K562 (cell line): ENCODE measurements at regions not wholly inside any gene's neighbourhood (a gene's known extent, or its start where the extent isn't known, plus 50 kb on each side); places are given as distances from the start of the nearest gene placed in this dataset.

Source experiments
- CSDE1 ChIP-seq, 2 experiments: fragments of 450-650 bp; IDR thresholded peaks; 2 replicates each; pipeline ENCODE4 v1.6.1; 2016; ENCODE audit warnings: mild to moderate bottlenecking in 1 of 2
- CTBP1 ChIP-seq: fragments of 450-650 bp; IDR thresholded peaks from 2 replicates; pipeline ENCODE4 v1.6.1; 2016; ENCODE audit warnings: borderline replicate concordance
- NCOR1 ChIP-seq: fragments of 450-650 bp; IDR thresholded peaks from 2 replicates; pipeline ENCODE4 v1.6.1; 2016; ENCODE audit warnings: mild to moderate bottlenecking, moderate library complexity
- UBTF ChIP-seq, 2 experiments: IDR thresholded peaks; 2 replicates each; pipeline ENCODE4 v1.6.1; 2012; ENCODE audit warnings: improper control_type of control experiment in 2 of 2, low read depth in 2 of 2, low read length in 2 of 2, borderline replicate concordance in 1 of 2
- ZNF639 ChIP-seq, 2 experiments: fragments of 200-800 bp in 1 of 2; sonication (Bioruptor generic) in 1 of 2; sonication (generic) in 1 of 2; formaldehyde crosslinking in 1 of 2; IDR thresholded peaks in 1 of 2; conservative IDR thresholded peaks in 1 of 2; 2 replicates each; pipeline versions ENCODE4 v1.5.0 to v1.6.1; 2016 to 2020; ENCODE audit warnings: missing compliant biosample characterization in 1 of 2, missing genetic modification characterization in 1 of 2, missing genetic modification reagents in 1 of 2
- TF ChIP-seq, protein P1 (sequence below), 2 experiments: fragments of 450-650 bp; formaldehyde crosslinking in 1 of 2; IDR thresholded peaks; 2 replicates each; pipeline versions ENCODE4 v1.4.0 to v1.6.1; 2014 to 2020; ENCODE audit warnings: mild to moderate bottlenecking in 2 of 2, borderline replicate concordance in 1 of 2, low read depth in 1 of 2

DNA sequence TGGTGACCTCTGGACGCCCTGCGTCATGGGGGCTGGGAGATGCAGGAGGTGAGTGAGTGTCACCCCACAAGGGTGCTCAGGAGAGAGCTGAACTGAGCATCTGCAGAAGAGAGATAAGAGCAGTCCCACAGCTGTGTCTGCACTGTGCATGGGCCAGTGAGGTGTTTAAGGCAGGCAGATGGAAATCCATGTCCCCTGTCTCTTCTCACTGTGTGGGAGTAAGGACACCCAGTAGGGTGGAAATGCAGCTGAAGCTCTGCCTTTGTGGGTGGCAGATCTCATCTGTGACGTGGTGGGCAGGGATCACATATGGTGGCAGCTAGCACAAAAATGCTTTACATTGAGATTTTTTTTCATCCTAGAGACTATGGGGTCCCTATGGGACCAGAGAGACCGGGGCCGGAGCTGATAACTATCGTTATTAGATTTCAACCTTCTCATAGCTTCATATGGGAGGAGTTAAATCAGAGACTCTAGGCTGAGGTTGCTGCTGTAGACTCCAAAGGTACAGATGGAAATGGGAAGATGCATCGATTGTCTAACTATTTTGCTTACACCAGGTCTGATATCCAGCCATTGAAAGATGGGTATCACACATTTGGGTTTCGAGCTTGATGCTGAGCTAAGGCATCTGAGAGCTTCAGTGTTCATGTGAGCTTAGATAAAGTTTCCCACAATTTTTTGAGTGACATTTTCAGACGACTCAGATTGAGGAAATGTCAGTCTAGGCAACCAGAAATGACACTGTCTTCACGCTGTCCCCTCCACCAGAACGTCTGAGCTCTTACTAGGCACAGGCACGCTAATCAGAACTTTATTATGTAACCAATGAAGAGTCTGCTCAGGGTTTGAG, 65.3 kb upstream of the PSEN2 start (continued):
- peak in 1 of 2 experiments; percentile 92; a peak in 2 of 4 replicates for TF ChIP-seq ZNF639 (CRISPR knock-in tag; conservative IDR thresholded peaks at IDR 0.05 in 1 of 2, IDR thresholded peaks at IDR 0.05 in 1 of 2)
- TF ChIP-seq NCOR1, result peak; percentile 99
- no peak for TF ChIP-seq CSDE1 (IDR thresholded peaks at IDR 0.05)
- peak; percentile 100 for TF ChIP-seq CTBP1
- TF ChIP-seq, protein P1, sequence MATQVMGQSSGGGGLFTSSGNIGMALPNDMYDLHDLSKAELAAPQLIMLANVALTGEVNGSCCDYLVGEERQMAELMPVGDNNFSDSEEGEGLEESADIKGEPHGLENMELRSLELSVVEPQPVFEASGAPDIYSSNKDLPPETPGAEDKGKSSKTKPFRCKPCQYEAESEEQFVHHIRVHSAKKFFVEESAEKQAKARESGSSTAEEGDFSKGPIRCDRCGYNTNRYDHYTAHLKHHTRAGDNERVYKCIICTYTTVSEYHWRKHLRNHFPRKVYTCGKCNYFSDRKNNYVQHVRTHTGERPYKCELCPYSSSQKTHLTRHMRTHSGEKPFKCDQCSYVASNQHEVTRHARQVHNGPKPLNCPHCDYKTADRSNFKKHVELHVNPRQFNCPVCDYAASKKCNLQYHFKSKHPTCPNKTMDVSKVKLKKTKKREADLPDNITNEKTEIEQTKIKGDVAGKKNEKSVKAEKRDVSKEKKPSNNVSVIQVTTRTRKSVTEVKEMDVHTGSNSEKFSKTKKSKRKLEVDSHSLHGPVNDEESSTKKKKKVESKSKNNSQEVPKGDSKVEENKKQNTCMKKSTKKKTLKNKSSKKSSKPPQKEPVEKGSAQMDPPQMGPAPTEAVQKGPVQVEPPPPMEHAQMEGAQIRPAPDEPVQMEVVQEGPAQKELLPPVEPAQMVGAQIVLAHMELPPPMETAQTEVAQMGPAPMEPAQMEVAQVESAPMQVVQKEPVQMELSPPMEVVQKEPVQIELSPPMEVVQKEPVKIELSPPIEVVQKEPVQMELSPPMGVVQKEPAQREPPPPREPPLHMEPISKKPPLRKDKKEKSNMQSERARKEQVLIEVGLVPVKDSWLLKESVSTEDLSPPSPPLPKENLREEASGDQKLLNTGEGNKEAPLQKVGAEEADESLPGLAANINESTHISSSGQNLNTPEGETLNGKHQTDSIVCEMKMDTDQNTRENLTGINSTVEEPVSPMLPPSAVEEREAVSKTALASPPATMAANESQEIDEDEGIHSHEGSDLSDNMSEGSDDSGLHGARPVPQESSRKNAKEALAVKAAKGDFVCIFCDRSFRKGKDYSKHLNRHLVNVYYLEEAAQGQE (IDR thresholded peaks at IDR 0.05; ENCODE audit: borderline replicate concordance), result peak; percentile 19; the same call in 1 of the 2 replicates
- TF ChIP-seq, protein P1 (CRISPR knock-in tag; IDR thresholded peaks at IDR 0.05; ENCODE audit: low read depth), result no peak
- TF ChIP-seq UBTF (IDR thresholded peaks at IDR 0.05; ENCODE audit: borderline replicate concordance in 1 of 2, low read depth in 2 of 2, low read length in 2 of 2), result peak; percentile 74 to 84; a peak in 2 of 4 replicates
